Stimulated activated CD4-positive, alpha-beta T cell treated with anti-CD3 and anti-CD28 coated beads, Interleukin-4, amount 100 ng/mL, for 1 hour (primary cell): ENCODE measurements at regions not wholly inside any gene's neighbourhood (a gene's known extent, or its start where the extent isn't known, plus 50 kb on each side); places are given as distances from the start of the nearest gene placed in this dataset.
A peak's percentile ranks its signal among the peaks of the same experiment; 100 is the strongest.
"Not testable (repeated sequence)": the region's sequence is repeated elsewhere in the genome, so short reads cannot be mapped to it uniquely, and the experiment has no call there.

Source experiments
- DNase-seq: peaks from one replicate; pipeline ENCODE4 v3.0.0-alpha.2; 2020

DNA sequence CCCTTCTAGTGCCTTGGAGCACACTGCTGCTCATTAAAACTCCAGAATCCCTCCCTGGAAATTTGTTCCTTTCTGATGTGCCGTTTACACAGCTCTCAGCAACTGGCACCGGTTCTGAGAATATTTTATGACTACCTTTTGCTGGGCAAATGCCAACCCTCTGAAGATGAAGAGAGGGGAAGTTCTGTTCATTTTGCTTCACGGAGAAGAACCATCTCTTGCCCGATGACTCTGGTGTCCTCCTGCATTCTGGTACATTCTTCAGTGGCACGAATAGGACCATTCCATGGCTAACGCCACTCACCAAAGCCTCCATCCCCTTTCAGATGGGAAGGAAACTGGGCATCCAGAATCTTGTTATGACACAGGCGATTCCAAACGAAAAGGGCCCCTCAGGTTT lies 96.2 kb upstream of the SIM2 start:
- DNase-seq: no peak

DNA sequence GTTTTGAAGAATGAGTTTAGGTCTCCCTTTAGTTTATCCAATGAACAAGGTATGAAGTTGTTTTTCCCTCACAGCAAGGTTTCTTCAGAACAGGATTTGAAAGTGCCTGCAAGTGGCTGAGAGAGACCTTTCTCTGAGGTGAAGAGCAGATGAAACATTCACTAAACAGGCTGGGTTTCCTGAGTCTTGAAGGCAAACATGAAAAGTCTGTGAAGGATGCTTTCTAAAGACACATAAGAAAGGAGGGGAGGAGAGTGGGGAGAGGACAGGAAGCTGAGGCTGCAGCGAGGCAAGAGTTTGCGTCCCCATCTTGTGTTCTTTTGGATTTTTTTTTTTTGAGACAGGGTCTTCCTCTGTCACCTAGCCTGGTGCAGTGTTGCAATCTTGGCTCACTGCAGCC lies 95.7 kb upstream of the SIM2 start:
- no peak for DNase-seq

DNA sequence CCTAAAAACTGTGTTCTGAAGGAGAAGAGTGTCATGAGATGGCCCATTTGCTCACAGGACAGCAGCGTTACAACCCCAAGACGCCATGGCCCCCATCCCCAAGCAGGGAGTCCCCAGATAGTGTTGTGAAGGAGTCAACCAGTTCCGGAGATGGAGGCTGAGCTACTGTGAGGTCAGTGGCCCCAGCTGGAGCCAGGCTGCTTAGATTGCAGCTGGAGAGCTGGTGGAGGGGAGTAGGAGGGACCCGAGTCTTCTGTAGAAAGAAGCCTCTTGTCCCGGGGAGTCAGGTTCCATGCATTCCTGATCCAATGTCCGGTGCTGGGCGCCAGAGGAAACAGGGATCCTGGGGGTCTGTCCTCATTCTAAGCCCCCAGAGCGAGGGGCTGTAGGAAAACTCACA lies 93.5 kb upstream of the SIM2 start:
- no peak for DNase-seq

DNA sequence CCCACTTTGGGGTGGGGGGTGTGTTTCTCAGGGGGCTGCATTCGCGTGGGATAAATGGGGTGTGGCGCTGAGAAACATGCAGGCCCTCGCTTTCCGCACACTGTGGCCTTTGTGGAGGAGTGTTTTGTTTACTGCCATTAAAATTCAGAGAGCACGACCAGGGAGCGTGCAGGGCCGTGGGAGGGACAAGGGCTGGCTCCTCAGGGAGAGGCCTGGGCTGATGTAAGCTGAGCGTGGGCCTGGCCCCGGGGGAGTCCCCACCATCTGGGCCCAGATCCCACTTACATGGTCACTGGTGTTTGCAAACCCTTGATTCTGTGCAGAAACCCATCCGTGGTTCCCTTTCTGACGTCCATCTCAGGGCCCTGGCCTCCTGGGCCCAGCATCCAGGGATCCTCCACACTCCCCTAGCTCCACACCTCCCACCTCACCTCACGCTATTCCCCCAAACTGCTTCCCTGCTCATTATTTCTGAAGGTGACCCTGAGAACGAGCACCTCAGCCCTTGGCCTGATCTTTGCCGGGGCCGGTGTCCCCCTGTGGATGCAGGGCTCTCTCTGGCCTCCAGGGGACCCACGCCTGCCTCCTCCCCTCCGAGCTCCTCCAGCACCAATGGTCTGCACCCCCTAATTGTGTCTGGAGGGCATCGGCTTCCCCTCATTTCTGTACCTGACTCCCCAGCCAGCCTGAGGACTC lies 92.5 kb upstream of the SIM2 start:
- DNase-seq: no peak

DNA sequence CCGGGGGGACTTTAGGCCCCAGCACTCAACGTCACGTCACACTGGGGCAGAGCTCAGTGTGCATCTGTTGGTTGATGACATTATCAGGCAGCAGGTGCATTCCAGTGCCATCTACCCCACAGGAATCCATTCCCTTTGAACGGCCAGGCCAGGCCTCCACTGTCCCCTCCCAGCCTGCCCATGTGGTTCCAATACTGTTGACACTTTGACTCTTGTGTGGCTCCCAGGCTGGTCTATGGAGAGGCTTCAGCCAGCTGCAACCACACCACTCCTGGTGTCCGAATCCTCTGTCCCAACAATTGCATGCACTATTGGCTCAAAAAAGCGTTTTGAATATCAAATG lies 92.0 kb upstream of the SIM2 start:
- no peak for DNase-seq

DNA sequence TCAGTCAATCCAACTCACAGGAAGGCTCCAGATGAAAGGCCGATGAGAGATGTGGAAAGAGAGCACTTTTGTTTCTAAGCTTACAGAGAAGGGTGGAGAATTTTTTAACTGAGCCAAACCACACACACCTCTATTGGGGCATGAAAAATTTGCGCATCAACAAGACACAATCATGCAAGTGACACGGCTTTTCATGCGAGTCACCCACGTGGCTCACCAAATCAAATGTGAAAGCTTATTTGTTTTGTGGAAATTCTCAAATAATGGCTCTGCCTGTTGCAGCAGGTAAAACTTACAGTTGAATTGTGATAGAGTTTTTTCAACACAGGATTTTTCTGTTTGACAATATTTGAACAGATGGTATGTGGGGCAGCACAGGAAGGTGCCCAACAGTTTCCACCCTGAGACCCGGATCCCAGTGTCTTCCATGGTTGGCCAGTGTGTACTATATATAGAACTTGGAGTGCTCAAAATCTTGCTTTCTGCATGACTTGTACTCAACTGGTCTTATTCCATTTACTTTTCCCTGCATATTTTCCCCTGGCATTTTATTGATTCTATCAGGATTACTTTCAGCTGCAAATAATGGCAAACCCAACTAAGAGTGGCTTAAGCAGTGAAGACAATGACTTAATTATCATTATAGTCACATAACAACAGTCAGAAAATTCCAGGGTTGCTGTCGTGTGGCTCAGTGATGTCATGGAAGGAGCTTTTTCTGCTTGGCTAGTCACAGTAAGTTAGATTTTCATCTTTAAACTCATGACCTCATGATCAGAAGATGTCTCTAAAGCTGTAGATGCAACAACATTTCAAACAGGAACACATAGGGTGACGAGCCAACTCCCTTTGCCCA lies 90.6 kb upstream of the SIM2 start:
- no peak for DNase-seq

DNA sequence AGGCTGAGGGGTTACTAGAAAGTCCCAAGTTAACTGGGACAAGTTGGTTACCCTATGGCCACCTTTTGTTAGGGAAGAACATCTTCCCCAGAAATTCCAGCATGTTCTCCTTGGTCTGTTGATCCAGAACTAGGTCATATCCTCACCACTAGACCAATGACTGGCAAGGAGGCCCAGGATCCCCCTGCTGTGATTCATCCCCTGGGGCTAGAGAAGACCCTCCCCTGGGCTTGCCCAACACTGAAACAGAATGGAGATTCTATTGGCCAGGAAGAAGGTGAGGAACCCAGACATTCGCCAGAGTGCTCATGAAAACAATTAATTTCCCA lies 90.1 kb upstream of the SIM2 start:
- no peak for DNase-seq

DNA sequence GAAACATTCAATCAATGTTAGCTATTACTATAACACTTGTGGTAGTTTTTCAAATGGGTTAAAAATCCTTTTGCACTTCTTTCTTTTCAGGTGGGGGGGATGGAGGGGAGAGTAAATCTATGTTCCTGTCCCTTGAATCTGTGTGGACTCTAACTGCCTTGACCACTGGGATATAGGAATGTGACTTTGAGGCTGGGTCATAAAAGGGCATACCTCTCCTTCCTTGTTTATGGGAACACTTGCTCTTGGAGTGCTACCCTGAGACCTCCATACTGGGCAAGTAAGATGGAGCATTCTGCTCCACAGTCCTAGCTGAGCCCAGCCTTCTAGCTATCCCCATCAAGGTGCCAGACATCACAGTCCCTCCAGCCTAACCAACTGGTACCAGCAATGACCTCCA lies 89.3 kb upstream of the SIM2 start:
- no peak for DNase-seq

DNA sequence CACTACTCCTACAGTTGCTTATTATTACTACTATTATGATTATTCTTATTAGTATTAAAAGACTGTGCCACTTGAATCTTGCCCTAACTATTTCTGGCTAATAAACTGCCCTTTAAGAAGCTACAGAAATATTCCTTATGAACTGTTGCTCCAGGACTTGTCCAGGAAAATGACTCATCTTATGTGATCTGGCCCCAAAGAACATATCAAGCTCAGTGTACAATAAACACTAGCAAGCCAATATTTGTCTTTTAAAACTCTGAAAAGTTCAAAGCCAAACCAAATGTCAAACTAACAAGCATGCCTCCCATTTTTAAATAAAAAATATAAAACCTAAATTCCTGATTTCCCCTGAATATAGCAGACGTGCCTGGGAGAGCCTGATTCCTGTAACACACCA lies 88.7 kb upstream of the SIM2 start:
- DNase-seq: no peak

DNA sequence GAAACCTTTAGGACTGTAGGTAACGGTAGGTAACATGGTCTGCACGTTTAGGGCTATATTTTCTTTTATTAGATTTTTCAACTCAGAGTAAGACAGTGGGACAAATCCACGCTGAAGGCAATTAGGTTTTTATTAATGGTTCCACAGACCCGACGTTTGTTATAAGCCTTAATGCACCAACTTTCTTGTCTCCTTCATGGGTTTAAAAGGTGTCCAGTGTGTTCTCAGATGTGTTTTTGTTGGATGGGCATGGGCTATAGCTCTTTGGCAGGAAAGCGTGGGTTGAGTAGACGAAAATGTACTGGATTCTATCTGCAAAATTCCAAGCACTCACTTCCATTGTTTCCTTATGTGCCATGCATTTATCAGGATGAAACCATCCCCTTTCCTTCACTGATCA lies 88.0 kb upstream of the SIM2 start:
- no peak for DNase-seq

DNA sequence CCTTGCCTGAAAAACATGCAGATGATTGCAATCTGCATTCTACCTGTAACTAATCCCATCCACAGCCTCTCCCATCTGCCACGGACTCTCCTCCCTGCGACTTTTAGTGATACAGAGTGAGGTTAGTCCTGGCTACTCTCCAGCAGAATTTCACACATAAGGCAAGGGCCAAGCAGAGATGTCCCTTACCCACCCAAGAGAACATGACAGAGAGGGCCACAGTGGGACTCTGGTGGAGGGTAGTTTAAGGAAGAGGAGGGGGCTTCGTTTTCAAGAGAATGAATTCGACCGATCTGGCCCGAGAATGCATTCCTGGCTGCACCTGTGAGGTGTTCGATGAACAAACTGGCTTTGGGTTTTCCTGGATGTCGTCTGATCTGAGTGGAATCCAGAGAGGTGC lies 87.5 kb upstream of the SIM2 start:
- no peak for DNase-seq

DNA sequence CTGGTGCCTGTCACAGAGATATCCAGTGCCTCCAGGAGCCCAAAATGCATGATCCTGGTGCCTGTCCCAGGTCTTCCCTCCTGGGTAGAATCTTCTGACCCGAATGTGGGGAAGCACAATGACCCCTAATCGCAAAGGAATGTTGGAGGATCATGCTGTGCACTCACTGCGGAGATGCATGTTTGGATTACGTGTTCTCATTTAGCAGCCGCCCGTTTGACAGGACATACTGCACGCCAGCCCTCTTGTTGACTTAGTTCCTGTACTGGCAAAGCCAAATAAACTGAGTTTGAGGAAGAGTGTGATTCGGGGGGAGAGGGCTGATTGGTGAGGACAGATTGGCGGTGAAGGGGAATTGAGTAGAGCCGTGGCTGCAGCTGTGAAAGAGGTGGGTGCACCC lies 85.9 kb upstream of the SIM2 start:
- DNase-seq: no peak

DNA sequence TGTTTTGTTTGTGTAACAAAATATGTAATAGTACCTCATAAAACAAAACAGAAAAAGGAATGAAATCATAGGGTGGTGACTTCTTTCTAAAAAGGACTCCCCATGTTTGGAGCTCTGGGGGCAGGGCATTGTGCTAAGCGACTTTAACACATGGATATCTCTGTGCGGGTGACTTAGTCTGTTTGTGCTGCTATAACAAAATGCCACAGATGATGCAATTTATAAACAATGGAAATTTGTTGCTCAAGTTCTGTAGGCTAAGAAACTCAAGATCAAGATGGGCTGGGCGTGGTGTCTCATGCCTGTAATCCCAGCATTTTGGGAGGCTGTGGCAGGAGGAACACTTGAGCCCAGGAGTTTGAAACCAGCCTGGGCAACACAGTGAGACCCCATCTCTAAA lies 85.4 kb upstream of the SIM2 start:
- no peak for DNase-seq

DNA sequence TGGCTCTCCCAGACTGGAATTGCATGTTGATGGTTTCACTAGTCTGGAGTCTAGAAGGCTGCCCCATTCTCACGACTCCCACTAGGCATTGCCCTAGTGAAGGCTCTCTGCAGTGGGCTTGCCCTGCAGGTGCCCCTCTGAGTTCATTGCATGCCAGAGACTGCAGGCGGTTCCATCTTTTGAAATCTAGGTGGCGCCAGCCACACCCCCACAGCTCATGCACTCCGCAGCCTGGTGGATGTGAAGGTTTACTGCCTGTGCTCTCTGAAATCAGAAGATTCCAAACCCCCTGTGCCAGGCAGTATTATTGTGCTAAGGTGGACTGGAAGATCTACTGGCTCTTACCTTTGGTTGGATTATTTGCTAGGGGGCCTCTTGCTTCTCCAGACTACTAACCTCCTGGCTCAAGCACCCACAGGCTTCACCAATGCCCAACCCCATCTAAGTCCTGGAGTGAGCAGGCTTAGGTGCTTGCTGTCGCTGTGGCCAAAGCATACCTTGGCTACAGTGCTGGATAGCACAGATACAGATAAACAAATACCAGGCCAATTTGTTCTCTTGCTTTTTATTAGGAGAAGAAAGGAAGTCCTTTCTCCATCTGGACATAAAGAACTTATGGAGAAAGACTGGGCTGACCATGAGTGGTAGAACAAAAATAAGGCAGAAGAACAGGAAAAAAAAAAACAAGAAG lies 83.5 kb upstream of the SIM2 start:
- no peak for DNase-seq

DNA sequence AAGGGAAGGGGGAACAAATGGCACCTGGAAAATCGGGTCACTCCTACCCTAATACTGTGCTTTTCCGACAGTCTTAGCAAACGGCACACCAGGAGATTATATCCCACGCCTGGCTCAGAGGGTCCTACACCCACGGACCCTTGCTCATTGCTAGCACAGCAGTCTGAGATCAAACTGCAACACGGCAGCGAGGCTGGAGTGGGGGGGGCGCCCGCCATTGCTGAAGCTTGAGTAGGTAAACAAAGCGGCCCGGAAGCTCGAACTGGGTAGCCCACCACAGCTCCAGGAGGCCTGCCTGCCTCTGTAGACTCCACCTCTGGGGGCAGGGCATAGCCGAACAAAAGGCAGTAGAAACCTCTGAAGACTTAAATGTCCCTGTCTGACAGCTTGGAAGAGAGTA lies 82.1 kb upstream of the SIM2 start:
- DNase-seq: not testable (repeated sequence)

DNA sequence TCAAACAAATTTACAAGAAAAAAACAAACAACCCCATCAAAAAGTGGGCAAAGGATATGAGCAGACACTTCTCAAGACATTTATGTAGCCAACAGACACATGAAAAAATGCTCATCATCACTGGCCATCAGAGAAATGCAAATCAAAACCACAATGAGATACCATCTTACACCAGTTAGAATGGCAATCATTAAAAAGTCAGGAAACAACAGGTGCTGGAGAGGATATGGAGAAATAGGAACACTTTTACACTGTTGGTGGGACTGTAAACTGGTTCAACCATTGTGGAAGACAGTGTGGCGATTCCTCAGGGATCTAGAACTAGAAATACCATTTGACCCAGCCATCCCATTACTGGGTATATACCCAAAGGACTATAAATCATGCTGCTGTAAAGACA lies 77.1 kb upstream of the SIM2 start:
- DNase-seq: not testable (repeated sequence)

DNA sequence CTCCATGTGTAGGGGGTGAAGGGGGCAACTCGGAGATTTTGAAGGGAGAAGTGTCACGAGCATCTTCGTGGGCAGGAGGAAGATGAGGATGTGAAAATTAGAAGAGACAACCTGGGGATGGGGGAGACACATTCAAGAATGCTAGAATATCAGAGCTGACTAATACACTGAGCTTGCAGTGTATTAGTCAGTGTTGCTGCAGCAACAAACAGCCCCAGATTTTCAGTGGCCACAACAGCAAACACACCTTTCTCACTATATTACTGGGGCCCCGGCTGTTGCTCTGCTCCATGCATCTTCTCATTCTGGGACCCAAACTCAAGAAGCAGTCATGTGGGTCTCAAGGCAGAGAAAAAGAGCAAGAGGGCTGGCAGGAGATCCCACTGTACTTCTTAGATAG lies 74.8 kb upstream of the SIM2 start:
- no peak for DNase-seq

DNA sequence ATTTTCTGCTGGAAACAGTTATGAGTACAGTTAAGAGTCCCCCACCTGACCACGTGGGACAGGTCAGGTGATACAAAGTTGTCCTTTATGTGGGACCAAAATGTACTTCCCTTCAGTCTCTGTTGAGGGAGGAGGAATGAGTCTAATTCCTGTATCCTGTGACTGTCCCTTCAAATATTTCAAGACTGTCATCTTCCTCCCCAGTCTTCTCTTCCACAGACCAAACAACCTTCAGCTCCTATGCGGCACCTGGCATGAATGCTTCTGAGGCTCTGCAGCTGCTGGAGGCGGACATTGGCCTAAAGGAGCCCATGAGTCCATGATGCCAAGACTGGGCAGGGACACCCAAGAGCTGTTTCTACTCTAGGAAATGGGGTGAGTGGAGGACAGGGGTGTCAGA lies 72.1 kb upstream of the SIM2 start:
- DNase-seq: no peak

DNA sequence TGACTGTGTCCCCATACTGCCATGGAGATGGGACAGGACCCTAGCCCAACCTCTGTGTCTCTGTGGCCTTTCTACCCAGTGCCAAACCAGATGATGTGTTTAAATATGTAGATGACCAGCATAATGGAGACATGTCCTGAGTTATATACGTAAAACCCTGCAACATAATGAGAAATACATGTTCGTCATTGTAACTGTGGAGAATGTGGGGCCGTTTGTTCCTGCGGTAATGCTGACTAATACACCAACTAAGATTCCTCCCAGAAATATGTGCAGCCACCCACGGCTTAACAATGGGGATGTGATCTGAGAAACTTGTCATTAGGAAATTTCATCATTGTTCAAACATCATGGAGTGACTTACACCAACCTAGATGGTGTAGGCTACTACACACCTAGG lies 71.7 kb upstream of the SIM2 start:
- no peak for DNase-seq

DNA sequence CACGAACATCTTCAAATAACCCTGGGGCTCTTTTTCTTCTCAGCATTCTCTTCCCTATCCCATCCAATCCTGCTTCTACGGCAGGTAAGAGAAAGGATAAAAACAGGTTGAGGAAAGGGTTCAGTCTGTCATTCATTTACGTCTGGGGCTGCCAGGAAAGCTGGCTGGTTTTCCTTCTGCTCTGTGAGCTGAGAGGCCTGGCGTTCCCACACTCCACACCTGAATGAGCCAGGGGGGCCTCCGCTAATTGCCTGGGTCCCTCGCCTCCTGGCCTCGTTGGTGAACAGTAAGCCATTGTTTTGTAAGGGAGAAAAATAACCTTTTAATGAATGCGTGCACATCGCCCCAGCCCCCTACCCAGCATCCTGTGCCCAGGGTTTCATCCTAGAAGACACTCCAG lies 70.8 kb upstream of the SIM2 start:
- DNase-seq: no peak

DNA sequence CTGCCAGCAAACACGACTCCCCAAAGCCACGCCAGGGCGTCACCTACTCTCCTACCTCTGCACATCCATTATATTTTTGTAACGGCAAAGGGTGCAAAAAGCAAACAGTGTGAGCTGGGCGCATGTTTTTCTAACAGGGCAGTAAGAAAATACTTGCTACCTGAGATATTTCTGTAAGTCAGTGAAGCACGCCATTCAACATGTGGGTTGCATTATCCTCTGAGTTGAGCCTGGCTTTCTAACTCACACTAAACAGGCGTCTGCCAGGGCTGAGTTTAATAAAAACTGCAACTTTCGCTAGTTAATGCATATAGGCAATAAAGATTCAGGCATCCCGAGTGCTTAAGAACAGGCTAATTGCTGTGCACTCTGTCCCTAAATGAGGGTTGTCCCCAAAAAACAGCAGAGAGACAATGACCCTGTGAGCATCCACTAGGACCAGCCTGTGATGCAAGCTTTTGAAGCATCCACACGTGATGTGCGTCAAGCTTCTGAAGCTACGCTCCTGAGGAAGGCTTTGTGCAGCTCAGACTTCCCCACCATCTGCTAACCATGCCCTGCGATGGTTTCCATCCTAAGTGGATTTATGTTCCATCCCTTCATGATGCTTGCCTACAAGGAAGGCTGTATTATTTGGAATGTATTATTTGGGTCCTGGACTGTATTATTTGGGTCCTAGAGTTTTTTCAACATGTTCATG lies 70.0 kb upstream of the SIM2 start:
- no peak for DNase-seq

DNA sequence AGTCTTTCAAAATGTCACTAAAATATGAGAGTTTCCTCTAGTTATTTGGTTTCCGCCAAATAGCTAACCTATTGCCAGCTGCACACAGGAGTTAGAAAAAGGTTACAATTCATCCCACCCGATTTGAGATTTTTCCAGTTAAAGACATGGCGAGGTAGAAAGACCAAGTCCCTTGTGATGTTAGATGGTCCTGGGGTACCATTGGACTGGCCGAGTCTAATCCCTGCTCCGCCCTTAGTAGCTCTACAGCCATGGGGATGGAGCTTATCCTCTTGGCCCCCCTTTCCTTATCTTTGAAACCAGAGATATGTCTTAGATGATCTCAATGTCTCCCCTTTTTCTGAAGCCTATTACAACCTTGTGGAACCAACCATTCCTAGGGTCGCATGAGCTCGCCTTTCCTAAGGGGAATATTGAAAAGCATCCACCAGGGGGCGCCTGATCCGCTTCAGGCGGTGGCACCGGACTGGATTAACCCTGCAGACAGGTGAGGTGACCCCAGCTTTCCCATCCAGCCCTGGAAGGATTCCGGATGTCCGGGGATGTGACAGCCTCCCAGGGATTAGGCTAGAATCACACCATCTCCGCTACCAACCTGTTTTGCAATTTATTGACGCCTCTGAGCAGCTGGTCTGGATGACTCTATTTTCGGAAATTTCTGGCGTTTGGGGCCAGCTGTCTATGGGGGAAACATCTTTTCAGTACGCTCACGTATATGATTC lies 68.3 kb upstream of the SIM2 start:
- peak; percentile 67 for DNase-seq

DNA sequence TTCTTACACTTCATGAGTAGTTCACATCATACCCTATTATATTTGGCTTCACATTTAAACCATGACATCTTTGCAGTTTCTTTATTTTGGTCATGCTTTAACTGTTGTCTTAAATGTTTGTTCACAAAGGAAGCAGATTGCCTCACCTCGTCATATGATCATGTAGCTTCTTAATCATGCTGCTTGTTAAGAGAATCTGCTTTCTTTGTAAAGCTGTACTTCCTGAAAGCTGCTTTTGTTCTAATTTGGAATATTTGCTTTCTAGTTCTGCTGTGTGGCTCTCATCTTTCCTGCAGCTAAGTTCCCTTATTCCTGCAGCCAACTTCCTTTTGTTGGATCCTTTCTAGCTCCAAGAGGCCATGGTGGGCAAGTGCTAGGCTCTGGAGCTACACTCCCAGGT lies 62.9 kb upstream of the SIM2 start:
- no peak for DNase-seq
